ENCODE measurements at regions not wholly inside any gene's neighbourhood (a gene's known extent, or its start where the extent isn't known, plus 50 kb on each side); places are given as distances from the start of the nearest gene placed in this dataset.

GRCh38 chr2:118723394-118723793, 124.1 kb downstream of the EN1 start:
- no peak overlapping the region for H3K4me3 ChIP-seq (ENCODE audit: low read depth in 1 of 5, low read length in 5 of 5)
- H3K36me3 ChIP-seq (ENCODE audit: control insufficient read depth in 5 of 5, insufficient read depth in 5 of 5, low read length in 5 of 5) = no peaks in the 10 kb centered on the region
- H3K27ac ChIP-seq (ENCODE audit: low read depth, low read length) = no peak overlapping the region
- peaks cover 0 to 13% (median 0%) of the 10 kb centered on the region in 5 donors for H3K4me1 ChIP-seq (ENCODE audit: control insufficient read depth in 5 of 5, insufficient read depth in 5 of 5, low read length in 5 of 5)
- no peak overlapping the region for H3K9ac ChIP-seq (ENCODE audit: low read length in 5 of 5)
- H3K9me3 ChIP-seq (ENCODE audit: control insufficient read depth in 5 of 5, low read length in 5 of 5) = peaks cover 0 to 8% (median 3%) of the 10 kb centered on the region in 5 donors
- no peaks in the 10 kb centered on the region for H3K27me3 ChIP-seq (ENCODE audit: control insufficient read depth in 5 of 5, insufficient read depth in 4 of 5, low read length in 5 of 5)

DNA sequence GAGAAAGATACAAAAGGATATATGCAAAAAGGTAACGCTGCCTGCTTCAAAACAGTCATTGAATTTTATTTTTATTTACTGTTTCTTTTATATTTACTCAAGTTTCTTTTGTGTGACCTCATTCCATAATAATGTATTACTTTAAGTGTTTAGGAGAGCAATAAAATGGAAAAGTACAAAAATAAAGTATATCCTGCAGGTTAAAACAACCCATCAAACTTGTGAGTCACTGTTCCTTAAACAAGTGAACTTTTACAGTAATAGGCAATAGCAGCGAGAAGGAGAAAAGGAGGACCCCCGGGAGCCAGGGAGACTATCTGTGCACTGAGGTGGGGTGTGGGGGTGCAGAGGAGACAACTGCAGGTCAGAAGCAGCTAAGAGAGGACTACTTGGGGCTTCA, 124.5 kb downstream of the EN1 start:
- no peak overlapping the region for H3K27ac ChIP-seq (ENCODE audit: low read depth, low read length)
- H3K9ac ChIP-seq (ENCODE audit: low read length in 5 of 5) = no peak overlapping the region
- H3K4me3 ChIP-seq (ENCODE audit: low read depth in 1 of 5, low read length in 5 of 5) = no peak overlapping the region
- H3K27me3 ChIP-seq (ENCODE audit: control insufficient read depth in 5 of 5, insufficient read depth in 4 of 5, low read length in 5 of 5) = no peaks in the 10 kb centered on the region
- peaks cover 0 to 13% (median 0%) of the 10 kb centered on the region in 5 donors for H3K4me1 ChIP-seq (ENCODE audit: control insufficient read depth in 5 of 5, insufficient read depth in 5 of 5, low read length in 5 of 5)
- no peaks in the 10 kb centered on the region for H3K36me3 ChIP-seq (ENCODE audit: control insufficient read depth in 5 of 5, insufficient read depth in 5 of 5, low read length in 5 of 5)
- peaks cover 0 to 8% (median 3%) of the 10 kb centered on the region in 5 donors for H3K9me3 ChIP-seq (ENCODE audit: control insufficient read depth in 5 of 5, low read length in 5 of 5)

- Histone ChIP-seq H3K9ac (ENCODE audit: low read length in 5 of 5) (no peak overlapping the region), H3K27ac (ENCODE audit: low read depth, low read length) (no peak overlapping the region), H3K4me1 (ENCODE audit: control insufficient read depth in 5 of 5, insufficient read depth in 5 of 5, low read length in 5 of 5) (peaks cover 0 to 13% (median 0%) of the 10 kb centered on the region in 5 donors), H3K27me3 (ENCODE audit: control insufficient read depth in 5 of 5, insufficient read depth in 4 of 5, low read length in 5 of 5) (no peaks in the 10 kb centered on the region), H3K9me3 (ENCODE audit: control insufficient read depth in 5 of 5, low read length in 5 of 5) (no peaks in the 10 kb centered on the region), H3K4me3 (ENCODE audit: low read depth in 1 of 5, low read length in 5 of 5) (no peak overlapping the region), H3K36me3 (ENCODE audit: control insufficient read depth in 5 of 5, insufficient read depth in 5 of 5, low read length in 5 of 5) (no peaks in the 10 kb centered on the region)
Measured at GRCh38 chr2:118721817-118722551, 125.5 kb downstream of the EN1 start.

GRCh38 chr2:118720866-118721265, 126.6 kb downstream of the EN1 start:
- Histone ChIP-seq H3K9me3 (ENCODE audit: control insufficient read depth in 5 of 5, low read length in 5 of 5) (no peaks in the 10 kb centered on the region), H3K9ac (ENCODE audit: low read length in 5 of 5) (no peak overlapping the region), H3K27ac (ENCODE audit: low read depth, low read length) (no peak overlapping the region), H3K36me3 (ENCODE audit: control insufficient read depth in 5 of 5, insufficient read depth in 5 of 5, low read length in 5 of 5) (no peaks in the 10 kb centered on the region), H3K4me1 (ENCODE audit: control insufficient read depth in 5 of 5, insufficient read depth in 5 of 5, low read length in 5 of 5) (peaks cover 0 to 13% (median 0%) of the 10 kb centered on the region in 5 donors), H3K27me3 (ENCODE audit: control insufficient read depth in 5 of 5, insufficient read depth in 4 of 5, low read length in 5 of 5) (no peaks in the 10 kb centered on the region), H3K4me3 (ENCODE audit: low read depth in 1 of 5, low read length in 5 of 5) (no peak overlapping the region)

GRCh38 chr2:118718921-118719320, 128.5 kb downstream of the EN1 start:
- Histone ChIP-seq H3K36me3 (ENCODE audit: control insufficient read depth in 5 of 5, insufficient read depth in 5 of 5, low read length in 5 of 5) (no peaks in the 10 kb centered on the region), H3K4me3 (ENCODE audit: low read depth in 1 of 5, low read length in 5 of 5) (no peak overlapping the region), H3K9me3 (ENCODE audit: control insufficient read depth in 5 of 5, low read length in 5 of 5) (no peaks in the 10 kb centered on the region), H3K27ac (ENCODE audit: low read depth, low read length) (no peak overlapping the region), H3K4me1 (ENCODE audit: control insufficient read depth in 5 of 5, insufficient read depth in 5 of 5, low read length in 5 of 5) (peaks cover 0 to 23% (median 9%) of the 10 kb centered on the region in 5 donors), H3K27me3 (ENCODE audit: control insufficient read depth in 5 of 5, insufficient read depth in 4 of 5, low read length in 5 of 5) (no peaks in the 10 kb centered on the region), H3K9ac (ENCODE audit: low read length in 5 of 5) (no peak overlapping the region)

- Histone ChIP-seq H3K27ac (ENCODE audit: low read depth, low read length) (no peak overlapping the region), H3K9ac (ENCODE audit: low read length in 5 of 5) (no peak overlapping the region), H3K4me3 (ENCODE audit: low read depth in 1 of 5, low read length in 5 of 5) (no peak overlapping the region), H3K27me3 (ENCODE audit: control insufficient read depth in 5 of 5, insufficient read depth in 4 of 5, low read length in 5 of 5) (no peaks in the 10 kb centered on the region), H3K36me3 (ENCODE audit: control insufficient read depth in 5 of 5, insufficient read depth in 5 of 5, low read length in 5 of 5) (no peaks in the 10 kb centered on the region), H3K4me1 (ENCODE audit: control insufficient read depth in 5 of 5, insufficient read depth in 5 of 5, low read length in 5 of 5) (peaks cover 0 to 17% (median 15%) of the 10 kb centered on the region in 5 donors), H3K9me3 (ENCODE audit: control insufficient read depth in 5 of 5, low read length in 5 of 5) (no peaks in the 10 kb centered on the region)
Measured at GRCh38 chr2:118716102-118716501, 131.3 kb downstream of the EN1 start.

GRCh38 chr2:118714118-118714517, 133.3 kb downstream of the EN1 start:
- Histone ChIP-seq H3K27ac (ENCODE audit: low read depth, low read length) (no peak overlapping the region), H3K9ac (ENCODE audit: low read length in 5 of 5) (no peak overlapping the region), H3K4me1 (ENCODE audit: control insufficient read depth in 5 of 5, insufficient read depth in 5 of 5, low read length in 5 of 5) (peaks cover 0 to 17% (median 15%) of the 10 kb centered on the region in 5 donors), H3K4me3 (ENCODE audit: low read depth in 1 of 5, low read length in 5 of 5) (no peak overlapping the region), H3K27me3 (ENCODE audit: control insufficient read depth in 5 of 5, insufficient read depth in 4 of 5, low read length in 5 of 5) (no peaks in the 10 kb centered on the region), H3K9me3 (ENCODE audit: control insufficient read depth in 5 of 5, low read length in 5 of 5) (peaks cover 0 to 5% (median 0%) of the 10 kb centered on the region in 5 donors), H3K36me3 (ENCODE audit: control insufficient read depth in 5 of 5, insufficient read depth in 5 of 5, low read length in 5 of 5) (no peaks in the 10 kb centered on the region)

DNA sequence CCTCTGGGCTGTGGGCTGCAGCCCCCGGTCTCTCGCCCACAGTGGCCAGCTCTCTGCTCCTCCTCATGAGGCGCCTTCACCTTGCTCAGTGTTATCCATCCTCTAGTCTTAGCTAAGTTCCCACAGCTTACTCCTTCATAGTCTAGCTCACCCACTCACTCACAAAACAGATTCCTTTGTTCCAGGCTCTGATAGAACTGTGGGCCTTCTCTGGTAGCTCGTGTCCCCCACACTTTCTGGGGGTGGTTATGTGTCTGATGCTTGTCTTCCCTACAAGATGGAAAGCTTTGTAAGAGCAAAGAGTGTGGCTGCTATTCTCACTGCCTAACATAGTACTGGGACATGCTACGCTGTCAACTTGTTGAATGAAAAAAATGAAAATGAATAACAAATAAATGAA, 135.8 kb downstream of the EN1 start:
- H3K36me3 ChIP-seq (ENCODE audit: control insufficient read depth in 5 of 5, insufficient read depth in 5 of 5, low read length in 5 of 5) = no peaks in the 10 kb centered on the region
- peaks cover 0 to 17% (median 15%) of the 10 kb centered on the region in 5 donors for H3K4me1 ChIP-seq (ENCODE audit: control insufficient read depth in 5 of 5, insufficient read depth in 5 of 5, low read length in 5 of 5)
- no peaks in the 10 kb centered on the region for H3K27me3 ChIP-seq (ENCODE audit: control insufficient read depth in 5 of 5, insufficient read depth in 4 of 5, low read length in 5 of 5)
- peaks cover 0 to 5% (median 0%) of the 10 kb centered on the region in 5 donors for H3K9me3 ChIP-seq (ENCODE audit: control insufficient read depth in 5 of 5, low read length in 5 of 5)
- H3K27ac ChIP-seq (ENCODE audit: low read depth, low read length) = no peak overlapping the region
- H3K9ac ChIP-seq (ENCODE audit: low read length in 5 of 5) = no peak overlapping the region
- no peak overlapping the region for H3K4me3 ChIP-seq (ENCODE audit: low read depth in 1 of 5, low read length in 5 of 5)

DNA sequence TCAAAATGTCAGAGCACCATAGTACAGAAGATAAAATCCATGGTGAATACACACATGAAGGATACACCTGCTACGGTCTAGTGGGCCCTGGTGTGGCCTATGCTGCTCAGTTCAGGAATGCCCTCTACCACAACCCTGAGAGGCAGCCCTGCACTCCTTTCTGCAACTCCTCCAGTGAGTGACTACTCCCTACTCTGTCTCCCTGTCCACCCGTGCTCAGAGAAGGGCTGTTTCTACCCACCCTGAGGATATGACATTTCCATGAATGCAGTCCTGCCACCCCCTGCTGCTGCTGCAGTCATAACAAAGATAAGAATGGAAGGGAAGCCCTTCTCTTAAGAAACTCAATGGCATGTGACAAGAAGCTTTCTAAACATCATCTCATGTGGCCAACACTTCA, 137.0 kb downstream of the EN1 start:
- Histone ChIP-seq H3K27ac (ENCODE audit: low read depth, low read length) (no peak overlapping the region), H3K9ac (ENCODE audit: low read length in 5 of 5) (no peak overlapping the region), H3K9me3 (ENCODE audit: control insufficient read depth in 5 of 5, low read length in 5 of 5) (peaks cover 0 to 5% (median 0%) of the 10 kb centered on the region in 5 donors), H3K27me3 (ENCODE audit: control insufficient read depth in 5 of 5, insufficient read depth in 4 of 5, low read length in 5 of 5) (peaks cover 0 to 2% (median 0%) of the 10 kb centered on the region in 5 donors), H3K4me1 (ENCODE audit: control insufficient read depth in 5 of 5, insufficient read depth in 5 of 5, low read length in 5 of 5) (peaks cover 0 to 17% (median 15%) of the 10 kb centered on the region in 5 donors), H3K4me3 (ENCODE audit: low read depth in 1 of 5, low read length in 5 of 5) (no peak overlapping the region), H3K36me3 (ENCODE audit: control insufficient read depth in 5 of 5, insufficient read depth in 5 of 5, low read length in 5 of 5) (no peaks in the 10 kb centered on the region)

DNA sequence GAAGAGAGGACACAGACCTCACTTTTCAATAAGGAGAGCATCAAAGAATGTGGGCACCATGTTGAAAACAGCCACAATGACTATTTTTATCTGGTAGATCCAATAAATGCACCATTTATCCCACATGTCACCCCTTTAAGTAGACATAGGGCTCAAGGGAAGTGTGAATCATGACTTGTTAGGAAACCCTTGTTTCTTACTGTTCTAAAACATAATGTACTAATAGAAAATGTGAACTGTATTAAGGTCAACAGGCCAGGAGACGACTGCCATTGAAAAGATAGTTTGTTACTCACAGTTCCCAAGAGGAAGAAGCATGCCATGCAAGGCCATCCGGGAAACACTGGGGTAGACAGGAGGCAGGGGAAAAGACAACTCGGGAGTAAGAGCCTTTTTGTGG, 137.7 kb downstream of the EN1 start:
- peaks cover 0 to 3% (median 0%) of the 10 kb centered on the region in 5 donors for H3K27me3 ChIP-seq (ENCODE audit: control insufficient read depth in 5 of 5, insufficient read depth in 4 of 5, low read length in 5 of 5)
- H3K9ac ChIP-seq (ENCODE audit: low read length in 5 of 5) = no peak overlapping the region
- H3K9me3 ChIP-seq (ENCODE audit: control insufficient read depth in 5 of 5, low read length in 5 of 5) = peaks cover 0 to 5% (median 0%) of the 10 kb centered on the region in 5 donors
- H3K36me3 ChIP-seq (ENCODE audit: control insufficient read depth in 5 of 5, insufficient read depth in 5 of 5, low read length in 5 of 5) = no peaks in the 10 kb centered on the region
- no peak overlapping the region for H3K27ac ChIP-seq (ENCODE audit: low read depth, low read length)
- H3K4me1 ChIP-seq (ENCODE audit: control insufficient read depth in 5 of 5, insufficient read depth in 5 of 5, low read length in 5 of 5) = peaks cover 0 to 12% (median 9%) of the 10 kb centered on the region in 5 donors
- H3K4me3 ChIP-seq (ENCODE audit: low read depth in 1 of 5, low read length in 5 of 5) = no peak overlapping the region
